ENCODE measurements at regions not wholly inside any gene's neighbourhood (a gene's known extent, or its start where the extent isn't known, plus 50 kb on each side); places are given as distances from the start of the nearest gene placed in this dataset.
"Not testable (repeated sequence)": the region's sequence is repeated elsewhere in the genome, so short reads cannot be mapped to it uniquely, and the experiment has no call there.

DNA sequence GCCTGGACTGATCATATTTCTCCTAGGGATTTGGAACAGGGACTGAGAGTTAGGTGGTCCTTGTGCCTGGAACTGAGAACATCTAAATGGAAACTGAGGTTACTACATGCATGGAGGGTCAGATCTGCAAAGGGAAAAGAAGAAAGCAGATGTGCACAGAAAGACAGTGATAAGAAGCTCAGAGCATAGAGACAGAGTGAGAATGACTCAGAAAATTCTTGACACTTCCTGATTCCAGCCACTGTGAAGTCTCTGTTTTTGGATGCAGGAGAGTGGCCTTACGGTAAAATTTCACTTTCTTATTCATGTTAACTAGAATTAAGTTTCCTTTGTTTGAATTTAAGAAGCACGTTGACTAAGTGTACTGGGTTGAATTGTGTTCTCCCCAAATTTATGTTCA is 241.7 kb downstream of the TMEM26 start:
- Histone ChIP-seq H3K4me1 (no peaks in the 10 kb centered on the region), H3K4me3 (no peak overlapping the region), H3K27me3 (no peaks in the 10 kb centered on the region), H3K36me3 (no peaks in the 10 kb centered on the region), H3K9me3 (no peaks in the 10 kb centered on the region), H3K27ac (no peak overlapping the region)
- intact Hi-C loops (cut with DNase I; ENCODE audit: low total_unique reads), result no loop called here
- TF ChIP-seq CTCF (IDR thresholded peaks at IDR 0.05), result no peak
- TF ChIP-seq POLR2A (IDR thresholded peaks at IDR 0.05), result no peak
- no peak for TF ChIP-seq POLR2AphosphoS5 (IDR thresholded peaks at IDR 0.05)
- no peak for DNase-seq (ENCODE audit: low spot score in 2 of 2)

DNA sequence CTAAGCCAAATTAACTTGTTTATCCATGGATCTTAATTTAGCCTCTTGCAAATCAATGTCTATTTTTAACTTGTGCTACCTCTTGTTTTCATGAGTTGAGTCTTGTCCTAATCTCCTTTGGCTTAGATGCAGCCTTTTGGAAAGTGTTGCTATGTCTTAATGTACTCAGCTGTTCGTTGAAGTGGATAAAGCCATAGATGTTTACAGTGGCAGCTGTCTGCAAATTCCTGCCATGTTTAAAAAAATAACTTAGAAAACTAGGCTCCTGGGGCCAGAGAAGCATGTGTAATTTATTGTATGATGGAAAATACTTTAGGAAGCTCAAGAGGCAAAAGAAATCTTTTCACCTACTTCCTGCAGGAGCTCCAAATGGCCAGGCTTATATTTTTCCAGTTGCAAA is 253.1 kb upstream of the RHOBTB1 start:
- Histone ChIP-seq H3K36me3 (no peaks in the 10 kb centered on the region), H3K27ac (no peak overlapping the region), H3K4me3 (no peak overlapping the region), H3K4me1 (no peaks in the 10 kb centered on the region), H3K9me3 (peaks cover 0 to 6% of the 10 kb centered on the region in 2 donors), H3K27me3 (no peaks in the 10 kb centered on the region)
- DNase-seq (ENCODE audit: low spot score in 2 of 2), result no peak
- intact Hi-C loops (cut with DNase I; ENCODE audit: low total_unique reads), result no loop called here
- TF ChIP-seq CTCF (IDR thresholded peaks at IDR 0.05), result no peak
- TF ChIP-seq POLR2A (IDR thresholded peaks at IDR 0.05), result no peak
- no peak for TF ChIP-seq POLR2AphosphoS5 (IDR thresholded peaks at IDR 0.05)

- Histone ChIP-seq H3K27me3 (no peaks in the 10 kb centered on the region), H3K36me3 (no peaks in the 10 kb centered on the region), H3K27ac (no peak overlapping the region), H3K4me3 (no peak overlapping the region), H3K4me1 (no peaks in the 10 kb centered on the region), H3K9me3 (peaks cover 0 to 7% of the 10 kb centered on the region in 2 donors)
- DNase-seq (ENCODE audit: low spot score in 2 of 2), result no peak
- no peak for TF ChIP-seq CTCF (IDR thresholded peaks at IDR 0.05)
- no peak for TF ChIP-seq POLR2A (IDR thresholded peaks at IDR 0.05)
- no peak for TF ChIP-seq POLR2AphosphoS5 (IDR thresholded peaks at IDR 0.05)
- intact Hi-C loops (cut with DNase I; ENCODE audit: low total_unique reads), result no loop called here
These were observed 251.2 kb upstream of the RHOBTB1 start for GRCh38 chr10:61195211-61195610.

DNA sequence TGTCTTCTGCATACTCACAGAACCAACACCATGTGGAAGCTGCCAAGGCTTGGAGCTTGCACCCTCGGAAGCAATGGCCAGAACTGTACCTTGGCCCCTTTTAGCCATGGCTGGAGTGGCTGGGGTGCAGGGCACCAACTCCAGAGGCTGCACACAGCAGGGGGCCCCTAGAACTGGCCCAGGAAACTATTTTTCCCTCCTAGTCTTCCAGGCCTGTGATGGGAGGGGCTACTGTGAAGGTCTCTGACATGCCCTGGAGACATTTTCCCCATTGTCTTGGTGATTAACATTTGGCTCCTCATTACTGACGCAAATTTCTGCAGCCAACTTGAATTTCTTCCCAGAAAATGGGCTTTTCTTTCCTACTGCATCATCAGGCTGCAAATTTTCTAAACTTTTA is 248.6 kb upstream of the RHOBTB1 start:
- H3K9me3 ChIP-seq; H3K27ac ChIP-seq; H3K27me3 ChIP-seq; H3K4me3 ChIP-seq; DNase-seq (ENCODE audit: low spot score in 2 of 2); intact Hi-C loops (cut with DNase I; ENCODE audit: low total_unique reads); H3K36me3 ChIP-seq; H3K4me1 ChIP-seq: not testable (repeated sequence)

- no peak for DNase-seq (ENCODE audit: low spot score in 2 of 2)
- H3K9me3 ChIP-seq, result peaks cover 0 to 7% of the 10 kb centered on the region in 2 donors
- intact Hi-C loops (cut with DNase I; ENCODE audit: low total_unique reads), result no loop called here
- TF ChIP-seq POLR2AphosphoS5 (IDR thresholded peaks at IDR 0.05) (no peak), POLR2A (IDR thresholded peaks at IDR 0.05) (no peak), CTCF (IDR thresholded peaks at IDR 0.05) (no peak)
- no peaks in the 10 kb centered on the region for H3K27me3 ChIP-seq
- H3K4me1 ChIP-seq, result no peaks in the 10 kb centered on the region
- H3K4me3 ChIP-seq, result no peak overlapping the region
- H3K36me3 ChIP-seq, result no peaks in the 10 kb centered on the region
- H3K27ac ChIP-seq, result no peak overlapping the region
These were observed 248.1 kb upstream of the RHOBTB1 start for GRCh38 chr10:61192042-61192441.

- intact Hi-C loops (cut with DNase I; ENCODE audit: low total_unique reads), result no loop called here
- Histone ChIP-seq H3K36me3 (no peaks in the 10 kb centered on the region), H3K4me1 (no peaks in the 10 kb centered on the region), H3K27me3 (no peaks in the 10 kb centered on the region), H3K27ac (no peak overlapping the region), H3K4me3 (no peak overlapping the region), H3K9me3 (peaks cover 0 to 7% of the 10 kb centered on the region in 2 donors)
- TF ChIP-seq CTCF (IDR thresholded peaks at IDR 0.05), result no peak
- DNase-seq (ENCODE audit: low spot score in 2 of 2), result no peak
These were observed 245.9 kb upstream of the RHOBTB1 start for GRCh38 chr10:61189912-61190311.

Measured in breast epithelium (tissue), 4 donors.